DMS79 (cell line): ENCODE measurements at regions not wholly inside any gene's neighbourhood (a gene's known extent, or its start where the extent isn't known, plus 50 kb on each side); places are given as distances from the start of the nearest gene placed in this dataset.

Experiments
- DNase-seq: peaks from one replicate; lab custom pipeline; 2025; lab: John Stamatoyannopoulos, UW

DNA sequence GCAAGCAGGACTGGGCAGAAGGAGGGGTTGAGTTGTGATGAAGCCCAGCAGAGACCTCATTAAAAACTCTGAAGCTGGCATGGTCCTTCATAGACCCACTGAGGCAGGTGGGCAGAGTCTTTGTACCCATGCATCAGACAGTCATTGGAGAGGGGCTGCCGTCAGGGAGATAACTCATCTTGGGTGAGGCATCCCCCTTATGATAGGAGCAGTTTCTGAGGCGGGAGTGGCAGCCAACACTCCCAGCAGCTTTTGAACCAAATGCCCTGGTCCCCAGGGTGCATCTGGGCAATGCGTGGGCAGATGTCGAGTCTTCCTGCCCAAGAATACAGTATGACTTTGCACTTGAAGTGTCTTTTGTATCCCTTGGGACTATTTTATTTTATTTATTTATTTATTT is 68.1 kb downstream of the HTR5A start:
- DNase-seq: no peak

DNA sequence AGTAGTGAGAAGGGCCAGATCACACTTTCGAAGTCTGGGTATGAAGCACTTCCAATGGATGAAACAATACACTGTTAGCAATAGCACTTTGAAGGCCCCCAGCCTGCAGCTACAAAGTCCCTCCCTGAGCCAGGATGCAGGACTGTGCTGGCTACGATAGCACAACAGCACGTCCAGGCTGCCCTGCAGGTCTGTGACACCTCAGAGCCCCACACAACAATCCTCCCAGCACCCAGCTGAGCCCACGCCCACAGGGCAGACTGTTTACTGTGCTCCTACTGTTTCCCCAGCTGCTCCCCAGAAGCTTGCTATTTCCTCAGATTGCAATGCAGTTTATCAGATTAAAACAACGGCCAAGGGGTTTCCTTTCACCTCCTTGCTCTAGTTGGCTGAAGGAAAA is 71.4 kb downstream of the HTR5A start:
- no peak for DNase-seq

DNA sequence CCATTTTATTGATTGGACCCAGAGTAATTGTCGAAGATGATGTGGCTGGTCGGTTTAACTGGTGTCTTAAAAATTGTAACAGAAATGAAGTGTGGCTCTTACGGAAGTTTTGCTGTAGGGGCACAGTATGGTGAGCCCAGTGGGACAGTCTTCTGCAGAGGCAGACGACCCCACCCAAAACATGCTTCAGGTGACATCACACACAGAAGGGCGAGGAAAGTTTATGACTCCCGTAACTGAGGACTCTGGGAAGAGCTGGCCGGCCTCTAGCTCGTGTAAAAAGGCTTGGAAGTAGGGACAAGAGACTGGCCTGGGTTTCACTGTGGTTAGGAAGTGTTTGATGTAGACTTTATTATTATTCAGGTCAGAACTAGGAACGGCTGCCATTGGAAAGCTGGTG is 73.3 kb downstream of the HTR5A start:
- DNase-seq: no peak

GRCh38 chr7:155144371-155144770 is 74.2 kb downstream of the HTR5A start:
- no peak for DNase-seq

DNA sequence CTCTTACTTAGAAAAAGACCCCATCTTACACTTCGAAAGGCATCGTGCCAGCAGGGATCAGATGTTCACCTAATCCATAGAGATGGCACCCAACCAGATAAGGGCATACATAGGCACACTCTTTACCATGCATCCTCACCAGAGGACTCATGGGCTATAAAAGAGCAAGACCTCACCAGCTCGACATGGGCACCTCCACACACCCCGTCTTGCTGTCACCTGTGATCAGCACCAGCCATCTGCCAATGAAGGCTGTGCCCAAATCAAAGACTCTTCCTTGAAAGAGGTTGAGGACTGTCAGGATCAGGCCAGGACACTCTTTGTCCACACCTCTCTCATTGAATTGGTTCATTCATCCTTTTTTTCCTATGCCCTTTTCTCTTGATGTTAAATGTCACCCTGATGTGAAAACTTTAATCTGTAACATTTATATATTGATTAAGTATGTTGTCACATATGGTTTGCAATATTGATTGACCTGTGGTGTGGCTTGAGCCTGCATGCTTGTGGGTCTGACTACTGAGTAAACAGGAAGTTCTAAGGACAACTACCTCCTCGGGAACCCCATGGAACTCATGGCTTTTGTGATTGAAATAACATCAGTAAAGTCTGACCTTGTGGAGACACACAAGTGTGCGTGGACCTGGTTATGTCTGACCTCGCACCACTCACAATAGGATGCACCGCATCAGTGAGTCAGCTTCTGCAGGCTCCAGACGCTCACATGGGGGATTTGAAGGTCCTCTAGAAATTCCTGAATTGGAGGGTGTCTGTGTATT is 75.5 kb downstream of the HTR5A start:
- DNase-seq: no peak

DNA sequence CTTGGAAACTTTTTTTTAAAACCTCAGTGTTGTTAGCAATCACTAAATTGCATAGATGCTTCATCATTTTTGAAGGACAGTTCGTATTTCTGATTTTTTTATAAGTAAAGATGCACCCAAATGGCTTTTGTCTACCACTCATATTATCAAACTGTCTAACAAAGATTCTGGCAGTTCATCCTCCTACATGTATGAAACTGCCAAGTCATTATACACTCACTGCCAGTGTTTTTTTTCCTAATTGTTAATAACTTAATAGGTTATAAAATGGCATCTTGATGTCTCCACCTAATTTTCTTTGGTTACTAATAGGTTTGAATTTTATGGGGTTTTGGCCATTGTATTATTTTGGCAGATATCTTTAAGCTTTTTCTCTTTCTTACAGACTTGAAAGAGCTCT is 77.0 kb downstream of the HTR5A start:
- no peak for DNase-seq

DNA sequence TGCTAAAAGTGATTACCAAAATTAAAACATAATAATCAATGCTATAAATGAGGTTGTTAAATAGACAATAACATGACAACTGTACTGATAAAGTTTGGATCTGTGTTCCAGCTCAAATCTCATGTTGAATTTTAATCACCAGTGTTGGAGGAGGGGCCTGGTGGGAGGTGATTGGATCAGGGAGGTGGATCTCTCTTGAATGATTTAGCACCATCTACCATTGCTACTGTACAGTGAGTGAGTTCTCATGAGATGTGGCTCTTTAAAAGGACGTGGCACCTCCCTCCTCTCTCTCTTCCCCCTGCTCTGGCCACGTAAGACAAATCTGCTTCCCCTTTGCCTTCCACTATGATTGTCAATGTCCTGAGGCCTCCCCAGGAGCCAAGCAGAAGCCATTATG is 77.5 kb downstream of the HTR5A start:
- no peak for DNase-seq

- no peak for DNase-seq
Measured at GRCh38 chr7:155153676-155154075, 83.6 kb downstream of the HTR5A start.

DNA sequence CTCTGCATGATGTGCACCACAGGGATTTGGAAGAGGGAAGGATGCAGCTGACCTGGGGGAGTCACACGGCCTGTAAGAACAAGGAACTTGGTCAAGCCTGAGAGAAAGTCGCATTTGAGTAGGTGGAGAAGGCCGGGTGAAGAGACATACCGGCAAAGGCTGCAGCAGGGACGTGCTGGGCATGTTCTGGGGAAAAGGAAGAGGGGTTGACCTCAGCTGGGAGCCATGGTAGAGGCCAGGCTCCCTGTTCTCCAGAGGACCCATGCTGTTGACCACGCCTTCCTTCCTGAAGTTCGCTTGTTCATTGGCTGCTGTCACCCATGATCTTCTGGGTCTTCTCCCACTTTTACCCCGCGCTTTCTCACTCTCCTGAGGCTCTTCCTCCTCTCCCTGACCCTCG is 84.5 kb downstream of the HTR5A start:
- DNase-seq: no peak

DNA sequence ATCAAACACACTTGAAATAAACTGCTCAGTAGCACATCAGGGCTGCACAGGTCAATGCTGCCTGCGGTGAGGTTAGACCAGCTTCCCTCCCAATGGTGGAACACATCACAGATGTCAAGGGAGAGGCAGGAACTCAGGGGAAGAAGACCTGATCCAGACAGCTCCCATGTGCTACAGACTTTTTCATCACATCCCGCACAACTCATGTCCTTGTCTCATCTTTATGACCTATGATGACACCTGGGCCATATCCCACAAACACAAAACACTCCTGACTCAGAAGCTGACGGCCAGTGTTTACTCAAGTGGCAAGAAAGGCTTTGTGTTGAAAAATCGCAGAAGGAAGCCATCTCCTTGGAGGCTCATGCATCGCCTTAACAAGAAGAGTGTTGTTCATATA is 91.6 kb downstream of the HTR5A start:
- DNase-seq: no peak

DNA sequence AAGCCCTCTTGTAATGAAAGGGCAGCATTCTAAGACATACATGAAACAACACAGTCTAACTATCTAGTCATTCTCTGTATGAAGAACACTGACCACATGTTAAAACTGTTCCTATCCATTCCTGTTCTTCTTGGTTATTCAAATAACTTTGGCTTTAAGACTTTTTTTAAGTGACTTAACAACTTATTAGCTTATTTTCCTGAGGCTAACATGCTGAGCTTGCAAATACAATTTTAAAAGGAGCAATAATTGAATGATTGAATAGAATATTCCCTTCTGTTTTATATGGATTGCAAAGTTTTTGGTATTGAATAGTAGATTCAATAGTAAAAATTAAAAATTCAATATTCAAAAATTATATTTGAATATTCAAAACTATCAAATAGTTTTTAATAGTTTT is 92.3 kb downstream of the HTR5A start:
- no peak for DNase-seq

GRCh38 chr7:155163696-155164095 is 93.6 kb downstream of the HTR5A start:
- DNase-seq: no peak

- no peak for DNase-seq
Measured at GRCh38 chr7:155164316-155164715, 94.2 kb downstream of the HTR5A start.

GRCh38 chr7:155166108-155166507 is 96.0 kb downstream of the HTR5A start:
- no peak for DNase-seq

GRCh38 chr7:155166673-155167370 is 96.7 kb downstream of the HTR5A start:
- no peak for DNase-seq

- no peak for DNase-seq
Measured at GRCh38 chr7:155167706-155168365, 97.7 kb downstream of the HTR5A start.

- DNase-seq: peak; percentile 53
Measured at GRCh38 chr7:155168597-155169480, 98.7 kb downstream of the HTR5A start.

DNA sequence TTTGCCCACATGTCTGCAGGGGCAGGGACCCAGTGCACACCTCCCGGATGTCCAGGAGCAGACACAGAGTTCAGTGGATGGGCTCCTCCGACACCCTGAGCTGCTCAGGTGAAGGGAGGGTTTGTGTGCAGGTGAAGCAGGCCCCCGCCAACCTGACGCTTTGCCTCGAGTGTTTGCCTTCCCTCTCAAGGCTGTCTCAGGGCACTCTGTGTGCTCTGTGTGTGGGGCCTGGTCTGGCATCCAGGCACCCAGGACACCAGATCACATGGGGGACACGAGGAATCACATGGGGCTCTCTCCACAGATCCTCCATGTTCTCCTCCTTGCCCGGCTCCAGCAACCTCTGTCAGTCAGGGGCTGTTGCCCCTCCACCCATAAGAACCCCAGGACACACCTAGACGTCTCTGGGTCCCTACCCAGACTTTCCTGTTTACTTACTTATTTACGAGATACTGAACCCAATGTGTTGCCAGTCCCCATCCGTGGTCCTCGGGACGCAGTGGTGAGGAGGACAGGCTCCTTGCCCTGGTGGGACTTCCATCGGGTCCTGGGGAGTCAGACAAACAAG is 99.5 kb downstream of the HTR5A start:
- peak; percentile 76 for DNase-seq

GRCh38 chr7:155170331-155170730 is 100.2 kb downstream of the HTR5A start:
- DNase-seq: no peak

DNA sequence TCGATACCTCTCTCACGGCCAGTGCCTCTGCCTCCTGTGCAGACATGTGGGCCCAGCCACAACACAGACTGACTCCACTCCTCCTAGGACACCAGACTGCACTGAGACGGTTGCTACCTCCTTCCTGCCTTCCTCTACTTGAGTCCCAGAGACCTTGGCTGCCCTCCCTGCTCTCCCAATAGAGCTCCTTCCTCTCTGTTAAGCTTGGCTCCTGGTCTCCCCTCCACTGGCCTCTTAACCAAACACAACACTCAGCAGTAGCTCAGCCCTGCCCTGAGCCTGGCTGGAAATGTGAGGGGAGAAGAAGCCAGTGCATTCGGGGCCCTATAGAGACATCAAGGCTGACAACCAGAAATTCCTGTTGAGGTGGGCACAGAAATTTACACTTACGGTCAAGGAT is 102.0 kb downstream of the HTR5A start:
- no peak for DNase-seq

GRCh38 chr7:155173905-155174304 is 103.8 kb downstream of the HTR5A start:
- no peak for DNase-seq

DNA sequence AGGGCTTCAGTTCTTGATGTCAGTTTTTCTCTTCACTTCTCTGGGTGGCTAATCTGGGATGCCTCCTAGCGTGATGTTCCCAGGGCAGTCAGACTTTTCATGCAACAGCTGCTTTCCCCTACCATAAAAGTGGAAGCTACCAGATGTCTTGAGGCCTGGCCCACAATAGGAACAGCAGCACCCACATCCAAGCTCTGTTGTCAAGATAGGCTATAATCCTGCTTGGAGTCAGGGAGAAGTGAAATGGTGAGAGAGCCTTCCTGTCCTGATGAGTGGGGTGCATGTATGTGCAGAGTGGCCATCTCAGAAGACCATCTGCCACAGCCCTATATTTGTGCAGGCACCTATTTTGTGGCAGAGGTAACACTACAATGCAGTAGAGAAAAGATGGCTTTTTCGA is 108.0 kb downstream of the HTR5A start:
- no peak for DNase-seq
